ENCODE measurements at regions not wholly inside any gene's neighbourhood (a gene's known extent, or its start where the extent isn't known, plus 50 kb on each side); places are given as distances from the start of the nearest gene placed in this dataset.

GRCh38 chr2:114046866-114047435, 157.1 kb downstream of the ACTR3 start:
- Mint-ChIP-seq H3K36me3 (ENCODE audit: low read depth) (no peaks in the 10 kb centered on the region), H3K27me3 (peaks cover 54% of the 10 kb centered on the region), H3K4me3 (no peak overlapping the region), H3K4me1 (no peaks in the 10 kb centered on the region), H3K27ac (no peak overlapping the region)
- no peaks in the 10 kb centered on the region for H3K9me3 ChIP-seq (ENCODE audit: control insufficient read depth, low read length, poor library complexity, severe bottlenecking)
- ATAC-seq (no peak), DNase-seq (no peak)

GRCh38 chr2:114049280-114049679, 159.4 kb downstream of the ACTR3 start:
- no peak for DNase-seq
- Mint-ChIP-seq H3K36me3 (ENCODE audit: low read depth) (no peaks in the 10 kb centered on the region), H3K4me1 (no peaks in the 10 kb centered on the region), H3K27ac (no peak overlapping the region), H3K27me3 (peaks cover 73% of the 10 kb centered on the region), H3K4me3 (no peak overlapping the region)
- no peaks in the 10 kb centered on the region for H3K9me3 ChIP-seq (ENCODE audit: control insufficient read depth, low read length, poor library complexity, severe bottlenecking)
- ATAC-seq, result no peak

- H3K9me3 ChIP-seq (ENCODE audit: control insufficient read depth, low read length, poor library complexity, severe bottlenecking), result no peaks in the 10 kb centered on the region
- Mint-ChIP-seq H3K4me1 (no peaks in the 10 kb centered on the region), H3K27me3 (peaks cover 79% of the 10 kb centered on the region), H3K27ac (no peak overlapping the region), H3K4me3 (no peak overlapping the region), H3K36me3 (ENCODE audit: low read depth) (no peaks in the 10 kb centered on the region)
- DNase-seq (no peak), ATAC-seq (no peak)
Measured at GRCh38 chr2:114049826-114050225, 159.9 kb downstream of the ACTR3 start.

DNA sequence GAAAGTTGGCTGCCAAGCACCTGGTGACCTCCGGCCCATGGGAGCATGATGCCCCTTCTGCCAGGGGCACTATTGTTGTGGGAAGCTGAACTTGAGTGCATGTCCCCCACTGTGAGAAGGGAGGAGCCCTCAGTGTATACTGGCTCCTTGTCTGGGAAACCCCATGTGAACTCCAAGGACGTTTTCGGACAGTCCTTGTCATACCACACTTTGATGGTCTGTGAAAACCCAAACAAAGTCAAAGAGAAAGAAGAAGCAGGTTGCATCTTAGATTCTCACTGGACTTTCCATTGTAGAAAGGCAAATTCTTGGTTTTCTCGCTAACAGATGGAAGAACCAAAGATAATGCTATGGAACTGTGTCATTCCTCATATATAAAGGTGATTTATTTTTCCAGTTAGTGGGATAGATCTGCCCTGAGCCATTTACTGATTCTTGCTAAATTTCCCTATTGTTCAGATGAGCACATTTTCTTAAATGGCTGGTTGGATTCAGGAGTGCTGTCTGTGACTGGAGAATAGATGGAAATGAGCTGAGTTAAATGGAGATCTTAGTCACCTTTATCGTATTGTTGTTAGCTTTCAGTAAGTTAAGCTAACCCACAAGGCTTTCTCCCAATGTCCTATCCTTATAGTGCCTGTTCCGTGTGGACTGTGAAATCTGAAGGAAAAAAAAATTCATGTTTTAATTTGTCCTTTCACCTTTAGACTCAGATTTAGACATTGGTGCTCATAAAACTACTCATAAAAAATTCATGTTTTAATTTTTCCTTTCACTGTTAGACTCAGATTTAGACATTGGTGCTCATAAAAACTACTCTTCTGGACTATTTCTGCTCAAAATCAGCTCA, 166.6 kb downstream of the ACTR3 start:
- H3K36me3 Mint-ChIP-seq (ENCODE audit: low read depth), result no peaks in the 10 kb centered on the region
- no peak overlapping the region for H3K4me3 Mint-ChIP-seq
- H3K9me3 ChIP-seq (ENCODE audit: control insufficient read depth, low read length, poor library complexity, severe bottlenecking), result no peaks in the 10 kb centered on the region
- H3K27me3 Mint-ChIP-seq, result peaks cover 57% of the 10 kb centered on the region
- H3K4me1 Mint-ChIP-seq, result no peaks in the 10 kb centered on the region
- ATAC-seq (no peak), DNase-seq (no peak)
- H3K27ac Mint-ChIP-seq, result no peak overlapping the region

DNA sequence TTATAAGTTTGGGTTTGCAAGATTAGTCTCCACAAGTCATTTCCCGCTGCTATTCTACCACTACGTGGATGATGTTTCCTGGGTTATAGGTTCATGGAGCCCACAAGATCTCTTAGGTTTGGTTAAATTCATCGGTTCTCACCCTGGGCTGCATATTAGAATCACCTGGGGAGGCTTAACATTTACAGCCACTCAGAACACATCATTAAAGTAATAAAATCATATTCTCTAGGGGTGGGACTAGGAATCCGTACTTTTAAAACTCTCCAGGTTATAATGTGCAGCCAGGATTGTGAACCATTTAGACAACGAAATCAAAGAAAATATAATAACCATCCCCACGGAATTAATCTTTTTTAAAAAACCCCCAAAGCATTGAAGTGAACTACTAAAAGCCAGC, 167.7 kb downstream of the ACTR3 start:
- H3K4me1 Mint-ChIP-seq, result no peaks in the 10 kb centered on the region
- H3K4me3 Mint-ChIP-seq, result no peak overlapping the region
- H3K27ac Mint-ChIP-seq, result no peak overlapping the region
- no peak for ATAC-seq
- H3K9me3 ChIP-seq (ENCODE audit: control insufficient read depth, low read length, poor library complexity, severe bottlenecking), result no peaks in the 10 kb centered on the region
- no peaks in the 10 kb centered on the region for H3K36me3 Mint-ChIP-seq (ENCODE audit: low read depth)
- H3K27me3 Mint-ChIP-seq, result peaks cover 47% of the 10 kb centered on the region
- DNase-seq, result no peak

- Mint-ChIP-seq H3K27ac (no peak overlapping the region), H3K27me3 (peaks cover 27% of the 10 kb centered on the region), H3K4me3 (no peak overlapping the region), H3K4me1 (no peaks in the 10 kb centered on the region), H3K36me3 (ENCODE audit: low read depth) (no peaks in the 10 kb centered on the region)
- no peak for DNase-seq
- no peaks in the 10 kb centered on the region for H3K9me3 ChIP-seq (ENCODE audit: control insufficient read depth, low read length, poor library complexity, severe bottlenecking)
- no peak for ATAC-seq
Measured at GRCh38 chr2:114061566-114062098, 171.7 kb downstream of the ACTR3 start.

GRCh38 chr2:114063346-114063745, 173.5 kb downstream of the ACTR3 start:
- Mint-ChIP-seq H3K27ac (no peak overlapping the region), H3K27me3 (peaks cover 30% of the 10 kb centered on the region), H3K4me3 (no peak overlapping the region), H3K36me3 (ENCODE audit: low read depth) (no peaks in the 10 kb centered on the region), H3K4me1 (no peaks in the 10 kb centered on the region)
- DNase-seq, result no peak
- no peaks in the 10 kb centered on the region for H3K9me3 ChIP-seq (ENCODE audit: control insufficient read depth, low read length, poor library complexity, severe bottlenecking)
- ATAC-seq, result no peak

GRCh38 chr2:114065731-114066130, 175.8 kb downstream of the ACTR3 start:
- Mint-ChIP-seq H3K27me3 (peaks cover 40% of the 10 kb centered on the region), H3K4me1 (no peaks in the 10 kb centered on the region), H3K4me3 (no peak overlapping the region), H3K27ac (no peak overlapping the region), H3K36me3 (ENCODE audit: low read depth) (no peaks in the 10 kb centered on the region)
- ATAC-seq (no peak), DNase-seq (no peak)
- H3K9me3 ChIP-seq (ENCODE audit: control insufficient read depth, low read length, poor library complexity, severe bottlenecking), result no peaks in the 10 kb centered on the region

GRCh38 chr2:114066186-114066747, 176.4 kb downstream of the ACTR3 start:
- Mint-ChIP-seq H3K4me1 (no peaks in the 10 kb centered on the region), H3K36me3 (ENCODE audit: low read depth) (no peaks in the 10 kb centered on the region)

DNA sequence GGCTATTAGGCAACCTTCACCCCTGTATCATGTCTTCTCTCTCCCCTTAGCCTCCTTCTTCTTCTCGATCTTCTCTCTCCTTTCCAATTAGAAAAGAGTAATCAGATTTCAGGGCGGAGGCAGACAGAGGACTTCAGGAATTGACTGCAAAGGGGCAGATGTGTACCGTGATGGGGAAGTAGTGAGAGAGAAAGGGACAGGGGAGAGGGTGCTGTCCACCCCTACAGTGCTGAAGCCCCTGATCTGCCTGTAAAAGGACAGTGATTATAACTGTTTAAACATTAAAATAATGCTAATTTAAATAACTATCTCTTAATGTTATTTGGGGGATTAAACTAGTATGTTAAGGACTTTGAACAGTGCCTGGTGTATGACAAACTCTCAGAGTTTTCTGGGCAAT, 178.5 kb downstream of the ACTR3 start:
- no peak overlapping the region for H3K4me3 Mint-ChIP-seq
- H3K27ac Mint-ChIP-seq, result no peak overlapping the region
- H3K36me3 Mint-ChIP-seq (ENCODE audit: low read depth), result no peaks in the 10 kb centered on the region
- DNase-seq (no peak), ATAC-seq (no peak)
- no peaks in the 10 kb centered on the region for H3K9me3 ChIP-seq (ENCODE audit: control insufficient read depth, low read length, poor library complexity, severe bottlenecking)
- H3K4me1 Mint-ChIP-seq, result no peaks in the 10 kb centered on the region
- H3K27me3 Mint-ChIP-seq, result peaks cover 54% of the 10 kb centered on the region

More at GRCh38 chr2:114066186-114066747, 176.4 kb downstream of the ACTR3 start:
- no peak for DNase-seq
- peaks cover 46% of the 10 kb centered on the region for H3K27me3 Mint-ChIP-seq
- H3K27ac Mint-ChIP-seq, result no peak overlapping the region
- no peak overlapping the region for H3K4me3 Mint-ChIP-seq
- H3K9me3 ChIP-seq (ENCODE audit: control insufficient read depth, low read length, poor library complexity, severe bottlenecking), result no peaks in the 10 kb centered on the region
- no peak for ATAC-seq

DNA sequence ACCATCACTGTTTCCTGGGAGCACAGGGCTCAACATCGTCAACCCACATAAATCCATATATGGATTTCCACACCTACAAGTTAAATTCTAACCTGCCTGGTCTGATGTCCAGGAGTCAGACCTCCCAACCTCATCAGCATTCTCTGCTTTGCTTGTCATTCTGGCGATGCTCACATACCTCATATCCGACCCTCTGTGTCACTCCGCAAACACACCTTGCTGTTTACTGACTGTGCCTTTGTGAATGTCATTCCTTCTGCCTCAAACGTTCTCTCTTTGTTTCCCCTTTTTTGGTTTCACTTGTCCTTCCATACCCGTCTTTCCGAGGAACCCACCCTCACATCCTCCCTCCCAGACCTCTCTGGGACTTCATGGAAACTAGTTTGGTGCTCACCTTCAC, 187.1 kb downstream of the ACTR3 start:
- DNase-seq, result no peak
- H3K9me3 ChIP-seq (ENCODE audit: control insufficient read depth, low read length, poor library complexity, severe bottlenecking), result no peaks in the 10 kb centered on the region
- Mint-ChIP-seq H3K36me3 (ENCODE audit: low read depth) (peaks cover 2% of the 10 kb centered on the region), H3K27me3 (peaks cover 57% of the 10 kb centered on the region), H3K27ac (no peak overlapping the region), H3K4me3 (no peak overlapping the region), H3K4me1 (peaks cover 4% of the 10 kb centered on the region)
- no peak for ATAC-seq

GRCh38 chr2:114079366-114080004, 189.6 kb downstream of the ACTR3 start:
- Mint-ChIP-seq H3K27me3 (peaks cover 41% of the 10 kb centered on the region), H3K27ac (no peak overlapping the region), H3K36me3 (ENCODE audit: low read depth) (peaks cover 2% of the 10 kb centered on the region), H3K4me3 (no peak overlapping the region), H3K4me1 (peaks cover 4% of the 10 kb centered on the region)
- H3K9me3 ChIP-seq (ENCODE audit: control insufficient read depth, low read length, poor library complexity, severe bottlenecking), result no peaks in the 10 kb centered on the region
- DNase-seq (no peak), ATAC-seq (no peak)

GRCh38 chr2:114082731-114083433, 193.0 kb downstream of the ACTR3 start:
- Mint-ChIP-seq H3K27me3 (peaks cover 36% of the 10 kb centered on the region), H3K27ac (no peak overlapping the region), H3K36me3 (ENCODE audit: low read depth) (peaks cover 2% of the 10 kb centered on the region), H3K4me3 (no peak overlapping the region), H3K4me1 (no peaks in the 10 kb centered on the region)
- DNase-seq (no peak), ATAC-seq (no peak)
- no peaks in the 10 kb centered on the region for H3K9me3 ChIP-seq (ENCODE audit: control insufficient read depth, low read length, poor library complexity, severe bottlenecking)

Data from T-helper 17 cell (primary cell).